ENCODE measurements at regions not wholly inside any gene's neighbourhood (a gene's known extent, or its start where the extent isn't known, plus 50 kb on each side); places are given as distances from the start of the nearest gene placed in this dataset.

- WGBS = 91% methylated on average over 2 of the region's 2 CpGs
- no peak for TF ChIP-seq POLR2AphosphoS5 (IDR thresholded peaks at IDR 0.05)
- TF ChIP-seq EP300 (IDR thresholded peaks at IDR 0.05) = no peak
- no peak for TF ChIP-seq POLR2A (IDR thresholded peaks at IDR 0.05; ENCODE audit: low read depth)
- TF ChIP-seq, protein P1, sequence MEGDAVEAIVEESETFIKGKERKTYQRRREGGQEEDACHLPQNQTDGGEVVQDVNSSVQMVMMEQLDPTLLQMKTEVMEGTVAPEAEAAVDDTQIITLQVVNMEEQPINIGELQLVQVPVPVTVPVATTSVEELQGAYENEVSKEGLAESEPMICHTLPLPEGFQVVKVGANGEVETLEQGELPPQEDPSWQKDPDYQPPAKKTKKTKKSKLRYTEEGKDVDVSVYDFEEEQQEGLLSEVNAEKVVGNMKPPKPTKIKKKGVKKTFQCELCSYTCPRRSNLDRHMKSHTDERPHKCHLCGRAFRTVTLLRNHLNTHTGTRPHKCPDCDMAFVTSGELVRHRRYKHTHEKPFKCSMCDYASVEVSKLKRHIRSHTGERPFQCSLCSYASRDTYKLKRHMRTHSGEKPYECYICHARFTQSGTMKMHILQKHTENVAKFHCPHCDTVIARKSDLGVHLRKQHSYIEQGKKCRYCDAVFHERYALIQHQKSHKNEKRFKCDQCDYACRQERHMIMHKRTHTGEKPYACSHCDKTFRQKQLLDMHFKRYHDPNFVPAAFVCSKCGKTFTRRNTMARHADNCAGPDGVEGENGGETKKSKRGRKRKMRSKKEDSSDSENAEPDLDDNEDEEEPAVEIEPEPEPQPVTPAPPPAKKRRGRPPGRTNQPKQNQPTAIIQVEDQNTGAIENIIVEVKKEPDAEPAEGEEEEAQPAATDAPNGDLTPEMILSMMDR (IDR thresholded peaks at IDR 0.05) = no peak
- intact Hi-C loops (cut with DNase I) = no loop called here
Observed at GRCh38 chr6:132234356-132234755, 166.9 kb downstream of the MOXD1 start.

GRCh38 chr6:132231121-132231884 is 170.0 kb downstream of the MOXD1 start:
- no peak overlapping the region for H3K27ac ChIP-seq (replicated peaks in 1 of 4)
- 71% methylated on average over 4 of the region's 4 CpGs for WGBS
- H3K4me1 ChIP-seq = peaks cover 0 to 8% (median 6%) of the 10 kb centered on the region in 4 donors
- no peak overlapping the region for H3K4me3 ChIP-seq
- intact Hi-C loops (cut with DNase I) = no loop called here
- no peak for DNase-seq (ENCODE audit: extremely low spot score)
- no peaks in the 10 kb centered on the region for H3K27me3 ChIP-seq
- no peaks in the 10 kb centered on the region for H3K36me3 ChIP-seq
- no peak for TF ChIP-seq EP300 (IDR thresholded peaks at IDR 0.05)
- TF ChIP-seq POLR2AphosphoS5 (IDR thresholded peaks at IDR 0.05) = no peak
- no peak for TF ChIP-seq POLR2A (IDR thresholded peaks at IDR 0.05; ENCODE audit: low read depth)
- TF ChIP-seq, protein P1 (IDR thresholded peaks at IDR 0.05) = no peak
- H3K9me3 ChIP-seq = no peaks in the 10 kb centered on the region

More at GRCh38 chr6:132234356-132234755, 166.9 kb downstream of the MOXD1 start:
- Histone ChIP-seq H3K9me3 (no peaks in the 10 kb centered on the region), H3K27ac (replicated peaks in 1 of 4) (no peak overlapping the region), H3K4me1 (no peaks in the 10 kb centered on the region), H3K4me3 (no peak overlapping the region), H3K36me3 (no peaks in the 10 kb centered on the region), H3K27me3 (no peaks in the 10 kb centered on the region)
- no peak for DNase-seq (ENCODE audit: extremely low spot score)

DNA sequence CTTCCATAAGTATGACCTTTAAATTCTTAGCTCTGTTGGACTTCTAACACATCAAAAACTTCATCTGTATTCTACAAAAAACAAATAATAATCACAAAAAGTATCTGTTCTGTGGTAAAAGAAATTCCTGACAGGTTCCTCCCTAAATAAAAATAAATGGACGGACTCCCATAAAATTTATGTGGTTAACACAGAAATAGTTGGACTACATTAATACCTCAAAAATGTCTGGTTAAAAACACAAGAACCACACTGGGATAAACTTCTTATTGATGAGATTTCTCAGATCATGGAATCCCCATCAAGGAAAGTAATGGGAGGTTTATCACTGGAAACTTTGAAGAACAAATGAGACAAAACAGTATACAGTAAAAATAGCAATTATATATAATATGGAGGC is 172.4 kb downstream of the MOXD1 start:
- intact Hi-C loops (cut with DNase I) = no loop called here
- Histone ChIP-seq H3K9me3 (peaks cover 0 to 4% (median 0%) of the 10 kb centered on the region in 4 donors), H3K27ac (replicated peaks in 1 of 4) (no peak overlapping the region), H3K4me3 (no peak overlapping the region), H3K36me3 (no peaks in the 10 kb centered on the region), H3K27me3 (no peaks in the 10 kb centered on the region), H3K4me1 (peaks cover 0 to 8% (median 6%) of the 10 kb centered on the region in 4 donors)
- TF ChIP-seq POLR2A (IDR thresholded peaks at IDR 0.05; ENCODE audit: low read depth) = no peak
- no peak for DNase-seq (ENCODE audit: extremely low spot score)
- WGBS = 91% methylated on average over 1 of the region's 1 CpG

DNA sequence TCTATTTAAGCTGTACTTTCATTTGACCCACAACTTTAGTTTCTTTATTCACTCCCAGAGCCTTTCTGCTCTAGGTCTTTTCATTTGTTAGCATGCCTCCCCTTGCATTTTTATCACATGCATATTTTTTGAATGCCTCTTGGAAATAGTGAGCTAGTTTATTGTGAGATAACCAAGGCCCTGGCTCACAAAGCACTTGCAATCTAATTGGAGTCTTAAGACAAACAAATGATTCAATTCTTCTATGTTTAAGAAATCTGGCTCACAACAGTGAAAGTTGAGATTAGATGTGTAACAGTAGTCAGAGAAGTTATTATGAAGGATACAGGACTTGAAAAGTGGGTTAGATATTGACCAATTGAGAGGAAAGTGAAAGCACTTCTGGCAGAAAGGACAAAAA is 173.4 kb downstream of the MOXD1 start:
- no peak overlapping the region for H3K27ac ChIP-seq (replicated peaks in 1 of 4)
- no peaks in the 10 kb centered on the region for H3K36me3 ChIP-seq
- H3K4me3 ChIP-seq = no peak overlapping the region
- DNase-seq (ENCODE audit: extremely low spot score) = no peak
- H3K27me3 ChIP-seq = no peaks in the 10 kb centered on the region
- TF ChIP-seq, protein P1 (IDR thresholded peaks at IDR 0.05) = no peak
- no peak for TF ChIP-seq POLR2AphosphoS5 (IDR thresholded peaks at IDR 0.05)
- H3K9me3 ChIP-seq = peaks cover 0 to 4% (median 0%) of the 10 kb centered on the region in 4 donors
- intact Hi-C loops (cut with DNase I) = no loop called here
- peaks cover 0 to 8% (median 6%) of the 10 kb centered on the region in 4 donors for H3K4me1 ChIP-seq

- H3K27ac ChIP-seq (replicated peaks in 1 of 4) = no peak overlapping the region
- H3K27me3 ChIP-seq = no peaks in the 10 kb centered on the region
- no peak overlapping the region for H3K4me3 ChIP-seq
- TF ChIP-seq POLR2A (IDR thresholded peaks at IDR 0.05; ENCODE audit: low read depth) (no peak), POLR2AphosphoS5 (IDR thresholded peaks at IDR 0.05) (no peak), EP300 (IDR thresholded peaks at IDR 0.05) (no peak)
- TF ChIP-seq, protein P1 (IDR thresholded peaks at IDR 0.05) = no peak
- peaks cover 0 to 4% (median 0%) of the 10 kb centered on the region in 4 donors for H3K9me3 ChIP-seq
- WGBS = 97% methylated on average over 3 of the region's 3 CpGs
- intact Hi-C loops (cut with DNase I) = no loop called here
- H3K4me1 ChIP-seq = peaks cover 0 to 8% (median 6%) of the 10 kb centered on the region in 4 donors
- H3K36me3 ChIP-seq = no peaks in the 10 kb centered on the region
- no peak for DNase-seq (ENCODE audit: extremely low spot score)
Observed at GRCh38 chr6:132224943-132225342, 176.3 kb downstream of the MOXD1 start.

Data from esophagus muscularis mucosa (tissue), 4 donors.